ENCODE measurements at regions not wholly inside any gene's neighbourhood (a gene's known extent, or its start where the extent isn't known, plus 50 kb on each side); places are given as distances from the start of the nearest gene placed in this dataset.
"Not testable (repeated sequence)": the region's sequence is repeated elsewhere in the genome, so short reads cannot be mapped to it uniquely, and the experiment has no call there.

- Histone ChIP-seq H3K4me1 (ENCODE audit: low read depth) (no peaks in the 10 kb centered on the region), H3K36me3 (no peaks in the 10 kb centered on the region), H3K9me3 (ENCODE audit: low read depth) (no peaks in the 10 kb centered on the region), H3K27me3 (no peaks in the 10 kb centered on the region), H3K27ac (no peak overlapping the region), H3K4me3 (no peak overlapping the region)
- TF ChIP-seq, protein P1, sequence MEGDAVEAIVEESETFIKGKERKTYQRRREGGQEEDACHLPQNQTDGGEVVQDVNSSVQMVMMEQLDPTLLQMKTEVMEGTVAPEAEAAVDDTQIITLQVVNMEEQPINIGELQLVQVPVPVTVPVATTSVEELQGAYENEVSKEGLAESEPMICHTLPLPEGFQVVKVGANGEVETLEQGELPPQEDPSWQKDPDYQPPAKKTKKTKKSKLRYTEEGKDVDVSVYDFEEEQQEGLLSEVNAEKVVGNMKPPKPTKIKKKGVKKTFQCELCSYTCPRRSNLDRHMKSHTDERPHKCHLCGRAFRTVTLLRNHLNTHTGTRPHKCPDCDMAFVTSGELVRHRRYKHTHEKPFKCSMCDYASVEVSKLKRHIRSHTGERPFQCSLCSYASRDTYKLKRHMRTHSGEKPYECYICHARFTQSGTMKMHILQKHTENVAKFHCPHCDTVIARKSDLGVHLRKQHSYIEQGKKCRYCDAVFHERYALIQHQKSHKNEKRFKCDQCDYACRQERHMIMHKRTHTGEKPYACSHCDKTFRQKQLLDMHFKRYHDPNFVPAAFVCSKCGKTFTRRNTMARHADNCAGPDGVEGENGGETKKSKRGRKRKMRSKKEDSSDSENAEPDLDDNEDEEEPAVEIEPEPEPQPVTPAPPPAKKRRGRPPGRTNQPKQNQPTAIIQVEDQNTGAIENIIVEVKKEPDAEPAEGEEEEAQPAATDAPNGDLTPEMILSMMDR (IDR thresholded peaks at IDR 0.05; ENCODE audit: low read depth, low read length) = no peak
- DNase-seq (ENCODE audit: low read depth in 1 of 2, low spot score in 1 of 2) = no peak
Observed at GRCh38 chr10:109328001-109328400, 595.3 kb downstream of the XPNPEP1 start.

GRCh38 chr10:109327266-109327665, 596.0 kb downstream of the XPNPEP1 start:
- TF ChIP-seq, protein P1 (IDR thresholded peaks at IDR 0.05; ENCODE audit: low read depth, low read length) = no peak
- H3K27ac ChIP-seq = no peak overlapping the region
- H3K36me3 ChIP-seq = no peaks in the 10 kb centered on the region
- no peak for DNase-seq (ENCODE audit: low read depth in 1 of 2, low spot score in 1 of 2)
- no peaks in the 10 kb centered on the region for H3K9me3 ChIP-seq (ENCODE audit: low read depth)
- no peaks in the 10 kb centered on the region for H3K27me3 ChIP-seq
- no peak overlapping the region for H3K4me3 ChIP-seq
- H3K4me1 ChIP-seq (ENCODE audit: low read depth) = no peaks in the 10 kb centered on the region

- TF ChIP-seq, protein P1 (IDR thresholded peaks at IDR 0.05; ENCODE audit: low read depth, low read length) = no peak
- DNase-seq (ENCODE audit: low read depth in 1 of 2, low spot score in 1 of 2) = no peak
- no peak overlapping the region for H3K27ac ChIP-seq
- no peak overlapping the region for H3K4me3 ChIP-seq
- H3K27me3 ChIP-seq = no peaks in the 10 kb centered on the region
- no peaks in the 10 kb centered on the region for H3K36me3 ChIP-seq
- no peaks in the 10 kb centered on the region for H3K4me1 ChIP-seq (ENCODE audit: low read depth)
- H3K9me3 ChIP-seq (ENCODE audit: low read depth) = no peaks in the 10 kb centered on the region
Observed at GRCh38 chr10:109324721-109325120, 598.6 kb downstream of the XPNPEP1 start.

- Histone ChIP-seq H3K27ac (no peak overlapping the region), H3K27me3 (no peaks in the 10 kb centered on the region), H3K9me3 (ENCODE audit: low read depth) (no peaks in the 10 kb centered on the region), H3K4me1 (ENCODE audit: low read depth) (no peaks in the 10 kb centered on the region), H3K4me3 (no peak overlapping the region), H3K36me3 (no peaks in the 10 kb centered on the region)
- DNase-seq (ENCODE audit: low read depth in 1 of 2, low spot score in 1 of 2) = no peak
- TF ChIP-seq, protein P1 (IDR thresholded peaks at IDR 0.05; ENCODE audit: low read depth, low read length) = no peak
Observed at GRCh38 chr10:109317746-109318366, 605.5 kb downstream of the XPNPEP1 start.

GRCh38 chr10:109314016-109314415, 609.3 kb downstream of the XPNPEP1 start:
- not testable (repeated sequence) for H3K27me3 ChIP-seq; H3K9me3 ChIP-seq (ENCODE audit: low read depth); H3K4me1 ChIP-seq (ENCODE audit: low read depth); DNase-seq (ENCODE audit: low read depth in 1 of 2, low spot score in 1 of 2); H3K36me3 ChIP-seq; H3K4me3 ChIP-seq; H3K27ac ChIP-seq

- not testable (repeated sequence) for DNase-seq (ENCODE audit: low read depth in 1 of 2, low spot score in 1 of 2); H3K27ac ChIP-seq; H3K4me1 ChIP-seq (ENCODE audit: low read depth); H3K4me3 ChIP-seq; H3K9me3 ChIP-seq (ENCODE audit: low read depth); H3K36me3 ChIP-seq; H3K27me3 ChIP-seq
Observed at GRCh38 chr10:109312555-109312954, 610.8 kb downstream of the XPNPEP1 start.

DNA sequence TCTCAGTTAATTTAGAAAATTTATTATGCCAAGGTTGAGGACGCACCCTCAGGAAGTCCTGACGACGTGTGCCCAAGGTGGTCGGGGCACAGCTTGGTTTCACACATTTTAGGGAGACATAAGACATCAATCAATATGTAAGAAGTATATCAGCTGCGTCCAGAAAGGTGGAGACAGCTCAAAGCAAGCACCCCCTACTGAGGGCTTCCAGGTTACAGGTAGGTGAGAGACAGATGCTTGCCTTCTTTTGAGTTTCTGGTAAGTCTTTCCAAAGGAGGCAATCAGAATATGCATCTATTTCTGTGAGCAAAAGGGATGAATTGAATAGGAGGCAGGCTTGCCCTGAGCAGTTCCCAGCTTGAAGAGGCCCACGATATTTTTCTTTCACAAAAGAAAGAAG, 614.3 kb downstream of the XPNPEP1 start:
- TF ChIP-seq, protein P1 (IDR thresholded peaks at IDR 0.05; ENCODE audit: low read depth, low read length) = no peak
- Histone ChIP-seq H3K9me3 (ENCODE audit: low read depth) (peaks cover 5% of the 10 kb centered on the region), H3K27me3 (no peaks in the 10 kb centered on the region), H3K36me3 (no peaks in the 10 kb centered on the region), H3K4me3 (no peak overlapping the region), H3K4me1 (ENCODE audit: low read depth) (no peaks in the 10 kb centered on the region), H3K27ac (no peak overlapping the region)
- no peak for DNase-seq (ENCODE audit: low read depth in 1 of 2, low spot score in 1 of 2)

DNA sequence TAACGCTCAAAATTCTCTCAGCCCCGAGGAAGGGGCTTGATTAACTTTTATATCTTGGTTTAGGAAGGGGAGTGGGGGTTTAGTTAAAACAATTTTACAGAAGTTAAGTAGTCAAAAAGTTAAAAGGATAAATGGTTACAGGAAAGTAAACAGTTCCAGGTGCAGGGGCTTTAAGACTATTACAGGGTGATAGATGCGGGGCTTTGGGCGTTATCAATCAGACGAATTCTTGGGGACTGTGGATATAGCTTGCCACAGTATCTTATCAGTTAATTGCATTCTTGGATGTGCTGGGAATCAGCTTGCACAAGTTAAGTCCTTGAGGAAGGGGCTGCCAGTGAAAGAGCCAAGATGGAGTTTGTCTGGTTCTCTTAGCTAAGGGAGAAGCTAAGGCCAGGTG, 616.2 kb downstream of the XPNPEP1 start:
- H3K27me3 ChIP-seq; DNase-seq (ENCODE audit: low read depth in 1 of 2, low spot score in 1 of 2); H3K27ac ChIP-seq; H3K4me1 ChIP-seq (ENCODE audit: low read depth); H3K4me3 ChIP-seq; H3K36me3 ChIP-seq; H3K9me3 ChIP-seq (ENCODE audit: low read depth): not testable (repeated sequence)
